HCT116 (cell line): ENCODE measurements at regions not wholly inside any gene's neighbourhood (a gene's known extent, or its start where the extent isn't known, plus 50 kb on each side); places are given as distances from the start of the nearest gene placed in this dataset.
"Not testable (repeated sequence)": the region's sequence is repeated elsewhere in the genome, so short reads cannot be mapped to it uniquely, and the experiment has no call there.

Experiments used
- ATAC-seq: fragments of 200-7000 bp; cut with Tn5 transposase; 2 replicates; pipeline ENCODE4 v1.9.1; 2020; ENCODE audit warnings: mild to moderate bottlenecking, moderate library complexity
- BruUV-seq: library from RNA; stranded (reverse); fragments of 400-500 nt; replicated peaks from 2 replicates; lab custom pipeline; 2021; lab: Mats Ljungman, UMichigan
- CTCF ChIA-PET: fragments of 300-600 bp; sonication (Branson Sonifier 250); formaldehyde crosslinking; loops from one replicate; lab custom pipeline; 2021; ENCODE audit warnings: antibody characterized with exemption; lab: Charles Lee
- POLR2A ChIA-PET: fragments of 300-600, 350-600 bp; sonication (Branson Sonifier 250); formaldehyde crosslinking; loops from one replicate; lab custom pipeline; 2021; ENCODE audit warnings: antibody characterized with exemption; lab: Charles Lee
- RAD21 ChIA-PET, 2 experiments: fragments of 300-600 bp; sonication (Branson Sonifier 250); formaldehyde crosslinking; loops; one replicate each; lab custom pipeline; 2023; ENCODE audit warnings: low total read pairs in 2 of 2; ENCODE audit not compliant: uncharacterized antibody in 2 of 2, unreplicated experiment in 2 of 2, low non-redundant PET in 1 of 2; lab: Charles Lee
- DNase-seq: peaks from one replicate; pipeline ENCODE4 v3.0.0-alpha.2; 2010; ENCODE audit warnings: low read depth, low spot score
- H2AFZ ChIP-seq: fragments of 200-600 bp; shearing (Covaris generic), sonication (generic); 2 replicates; pipeline ENCODE4 v1.6.1; 2017; ENCODE audit warnings: low read depth, mixed run types, mixed read lengths, antibody characterized with exemption, low read length; ENCODE audit not compliant: poor library complexity, severe bottlenecking
- H3K27ac ChIP-seq: 2 replicates; pipeline ENCODE4 v1.5.1; 2012; ENCODE audit warnings: low read depth, low read length
- H3K27me3 ChIP-seq: fragments of 200-600 bp; sonication (generic); 2 replicates; pipeline ENCODE4 v1.6.1; 2016; ENCODE audit warnings: mixed run types, low read length, mixed read lengths; ENCODE audit not compliant: insufficient read depth
- H3K36me3 ChIP-seq, 2 experiments: fragments of 200-500 bp in 1 of 2; fragments of 200-600 bp in 1 of 2; sonication (Bioruptor generic) in 1 of 2; sonication (generic) in 1 of 2; 2 replicates each; pipeline versions ENCODE4 v1.5.1 to v1.6.1; 2014 to 2016; ENCODE audit warnings: low read length in 2 of 2, inconsistent platforms in 1 of 2, mixed read lengths in 1 of 2, mixed run types in 1 of 2; ENCODE audit not compliant: insufficient read depth in 2 of 2, control insufficient read depth in 1 of 2
- H3K4me1 ChIP-seq, 2 experiments: fragments of 200-600 bp in 1 of 2; sonication (generic) in 1 of 2; 2 replicates each; pipeline versions ENCODE4 v1.5.1 to v1.6.1; 2012 to 2017; ENCODE audit warnings: low read length in 2 of 2, inconsistent platforms in 1 of 2, mild to moderate bottlenecking in 1 of 2, mixed read lengths in 1 of 2, mixed run types in 1 of 2, moderate library complexity in 1 of 2; ENCODE audit not compliant: insufficient read depth in 2 of 2, control insufficient read depth in 1 of 2
- H3K4me2 ChIP-seq: fragments of 200-600 bp; sonication (generic); 2 replicates; pipeline ENCODE4 v1.6.1; 2017; ENCODE audit warnings: mixed run types, low read length, mixed read lengths
- H3K4me3 ChIP-seq, 2 experiments: fragments of 200-600 bp in 1 of 2; sonication (generic) in 1 of 2; replicated peaks in 1 of 2; 2 replicates each; pipeline ENCODE4 v1.5.1; 2011 to 2016; ENCODE audit warnings: low read length in 2 of 2, control low read depth in 1 of 2, low read depth in 1 of 2, mild to moderate bottlenecking in 1 of 2, mixed read lengths in 1 of 2, mixed run types in 1 of 2
- H3K79me2 ChIP-seq: fragments of 200-600 bp; sonication (generic); 2 replicates; pipeline ENCODE4 v1.6.1; 2017; ENCODE audit warnings: mild to moderate bottlenecking, mixed run types, low read length, moderate library complexity, mixed read lengths; ENCODE audit not compliant: insufficient read depth
- H3K9ac ChIP-seq: fragments of 200-600 bp; sonication (generic); 2 replicates; pipeline ENCODE4 v1.6.1; 2016; ENCODE audit warnings: low read length, mixed read lengths
- H3K9me2 ChIP-seq: fragments of 200-600 bp; sonication (generic), shearing (Covaris generic); 2 replicates; pipeline ENCODE4 v1.6.1; 2017; ENCODE audit warnings: mixed run types, mild to moderate bottlenecking, moderate library complexity; ENCODE audit not compliant: insufficient read depth
- H3K9me3 ChIP-seq, 2 experiments: fragments of 200-500 bp in 1 of 2; fragments of 200-600 bp in 1 of 2; sonication (Bioruptor generic) in 1 of 2; sonication (generic) in 1 of 2; 2 replicates each; pipeline ENCODE4 v1.6.1; 2014 to 2017; ENCODE audit warnings: low read length in 2 of 2, mixed read lengths in 2 of 2, inconsistent platforms in 1 of 2, low read depth in 1 of 2, mild to moderate bottlenecking in 1 of 2, mixed run types in 1 of 2, moderate library complexity in 1 of 2; ENCODE audit not compliant: control insufficient read depth in 1 of 2, insufficient read depth in 1 of 2
- H4K20me1 ChIP-seq: fragments of 200-600 bp; sonication (generic), shearing (Covaris generic); 2 replicates; pipeline ENCODE4 v1.6.1; 2017; ENCODE audit warnings: mixed run types, mild to moderate bottlenecking, moderate library complexity; ENCODE audit not compliant: insufficient read depth
- CTCF ChIP-seq, 3 experiments: fragments of 200-600 bp in 1 of 3; sonication (generic) in 1 of 3; IDR thresholded peaks in 2 of 3; conservative IDR thresholded peaks in 1 of 3; 2 replicates each; pipeline ENCODE4 v1.5.1; 2012 to 2017; ENCODE audit warnings: low read depth in 2 of 3, low read length in 2 of 3, antibody characterized with exemption in 1 of 3, borderline replicate concordance in 1 of 3, control low read depth in 1 of 3, mild to moderate bottlenecking in 1 of 3, mixed read lengths in 1 of 3, mixed run types in 1 of 3, moderate library complexity in 1 of 3; ENCODE audit not compliant: insufficient read depth in 1 of 3
- RAD21 ChIP-seq: IDR thresholded peaks from 2 replicates; pipeline ENCODE4 v1.6.1; 2012; ENCODE audit warnings: low read depth, mild to moderate bottlenecking
- intact Hi-C: fragments of 100-400 bp; cut with micrococcal nuclease; formaldehyde crosslinking; loops from 2 replicates; pipeline ENCODE4 v1.10.0; 2022

DNA sequence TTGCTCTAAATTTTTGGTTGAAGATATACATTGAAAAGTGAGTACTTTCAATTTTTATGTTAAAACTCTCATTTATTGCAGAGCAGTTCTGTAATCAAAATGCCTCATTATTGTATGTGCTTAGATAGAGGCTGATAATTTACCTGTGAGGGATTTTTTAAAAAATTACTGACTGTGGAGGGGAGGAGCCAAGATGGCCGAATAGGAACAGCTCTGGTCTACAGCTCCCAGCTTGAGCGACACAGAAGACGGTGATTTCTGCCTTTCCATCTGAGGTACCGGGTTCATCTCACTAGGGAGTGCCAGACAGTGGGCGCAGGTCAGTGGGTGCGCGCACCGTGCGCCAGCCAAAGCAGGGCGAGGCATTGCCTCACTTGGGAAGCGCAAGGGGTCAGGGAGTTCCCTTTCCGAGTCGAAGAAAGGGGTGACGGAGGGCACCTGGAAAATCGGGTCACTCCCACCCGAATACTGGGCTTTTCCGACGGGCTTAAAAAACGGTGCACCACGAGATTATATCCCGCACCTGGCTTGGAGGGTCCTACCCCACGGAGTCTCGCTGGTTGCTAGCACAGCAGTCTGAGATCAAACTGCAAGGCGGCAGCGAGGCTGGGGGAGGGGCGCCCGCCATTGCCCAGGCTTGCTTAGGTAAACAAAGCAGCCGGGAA, 89.4 kb downstream of the DDX11 start:
- CTCF ChIA-PET, H3K27ac ChIP-seq, BruUV-seq: not testable (repeated sequence)

GRCh38 chr12:31174293-31174692, 100.6 kb downstream of the DDX11 start:
- H3K9me2 ChIP-seq, H3K9me3 ChIP-seq, H3K4me3 ChIP-seq, H4K20me1 ChIP-seq, DNase-seq, RAD21 ChIA-PET, H3K27ac ChIP-seq, H3K4me2 ChIP-seq, BruUV-seq, ATAC-seq, H3K9ac ChIP-seq, H3K27me3 ChIP-seq, H2AFZ ChIP-seq, H3K36me3 ChIP-seq, POLR2A ChIA-PET, H3K79me2 ChIP-seq, H3K4me1 ChIP-seq: not testable (repeated sequence)
- intact Hi-C loops = loop anchor here (10.0 kb wide), 1 partner anchor 209 kb away; no protein-coding TSS in a partner anchor
- CTCF ChIA-PET = interaction anchor here (1.1 kb wide), 1 partner anchor 326 kb away, joined by 5 read pairs; no protein-coding TSS in a partner anchor

More for the DNA sequence above, 89.4 kb downstream of the DDX11 start:
- H3K9me3 ChIP-seq, H3K36me3 ChIP-seq, intact Hi-C loops, H3K27me3 ChIP-seq, H3K4me3 ChIP-seq, RAD21 ChIA-PET, H3K79me2 ChIP-seq, H3K4me1 ChIP-seq, POLR2A ChIA-PET, DNase-seq, ATAC-seq, H2AFZ ChIP-seq, H3K9me2 ChIP-seq, H3K9ac ChIP-seq, H4K20me1 ChIP-seq, H3K4me2 ChIP-seq: not testable (repeated sequence)

- CTCF ChIA-PET = interaction anchor here (1.2 kb wide), 2 partner anchors 325 to 327 kb away, joined by 3 to 5 read pairs; no protein-coding TSS in a partner anchor
- H3K79me2 ChIP-seq, H3K4me2 ChIP-seq, H3K9me3 ChIP-seq, POLR2A ChIA-PET, H3K27ac ChIP-seq, H4K20me1 ChIP-seq, H2AFZ ChIP-seq, RAD21 ChIA-PET, H3K4me3 ChIP-seq, BruUV-seq, H3K4me1 ChIP-seq, H3K9ac ChIP-seq, H3K36me3 ChIP-seq, H3K9me2 ChIP-seq, DNase-seq, H3K27me3 ChIP-seq: not testable (repeated sequence)
- intact Hi-C loops = loop anchor here (5.0 to 10.0 kb wide), 2 partner anchors 213 to 330 kb away; no protein-coding TSS in a partner anchor
- ATAC-seq = peak; percentile 95
- TF ChIP-seq RAD21 = peak; percentile 53
- TF ChIP-seq CTCF (IDR thresholded peaks at IDR 0.05 in 2 of 3, conservative IDR thresholded peaks at IDR 0.05 in 1 of 3; ENCODE audit: borderline replicate concordance in 1 of 3, insufficient read depth in 1 of 3, low read depth in 2 of 3, low read length in 2 of 3) = peak; percentile 19 to 34 (median 19); a peak in 2 of 6 replicates
Observed at GRCh38 chr12:31177514-31177913, 103.9 kb downstream of the DDX11 start.

DNA sequence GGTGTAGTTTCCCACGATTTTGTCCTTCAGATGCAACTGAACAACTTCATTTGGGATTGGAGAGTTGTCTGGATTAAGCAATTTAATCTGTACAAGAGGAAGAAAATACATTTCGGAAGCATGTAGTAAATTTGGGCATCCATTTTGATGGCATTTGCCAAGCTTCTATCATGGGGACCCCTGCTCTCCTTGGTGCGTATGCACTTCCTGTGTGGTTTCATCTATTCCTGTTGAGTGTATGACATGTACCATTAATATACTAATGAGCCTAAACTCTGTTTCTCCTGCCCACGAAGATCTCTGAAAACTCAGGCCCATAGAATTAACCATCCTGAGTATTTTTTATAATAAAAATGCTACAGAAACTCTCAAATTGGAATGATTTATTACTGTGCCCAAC, 105.2 kb downstream of the DDX11 start:
- H3K36me3 ChIP-seq, H2AFZ ChIP-seq, H3K4me1 ChIP-seq, H3K27me3 ChIP-seq, CTCF ChIA-PET, H3K4me2 ChIP-seq, H3K9me3 ChIP-seq, POLR2A ChIA-PET, ATAC-seq, H3K9ac ChIP-seq, H3K27ac ChIP-seq, RAD21 ChIA-PET, BruUV-seq, H4K20me1 ChIP-seq, H3K79me2 ChIP-seq, H3K9me2 ChIP-seq, H3K4me3 ChIP-seq, DNase-seq: not testable (repeated sequence)
- intact Hi-C loops = loop anchor here (5.0 to 10.0 kb wide), 2 partner anchors 214 to 332 kb away; no protein-coding TSS in a partner anchor
